ENCODE measurements at regions not wholly inside any gene's neighbourhood (a gene's known extent, or its start where the extent isn't known, plus 50 kb on each side); places are given as distances from the start of the nearest gene placed in this dataset.

DNA sequence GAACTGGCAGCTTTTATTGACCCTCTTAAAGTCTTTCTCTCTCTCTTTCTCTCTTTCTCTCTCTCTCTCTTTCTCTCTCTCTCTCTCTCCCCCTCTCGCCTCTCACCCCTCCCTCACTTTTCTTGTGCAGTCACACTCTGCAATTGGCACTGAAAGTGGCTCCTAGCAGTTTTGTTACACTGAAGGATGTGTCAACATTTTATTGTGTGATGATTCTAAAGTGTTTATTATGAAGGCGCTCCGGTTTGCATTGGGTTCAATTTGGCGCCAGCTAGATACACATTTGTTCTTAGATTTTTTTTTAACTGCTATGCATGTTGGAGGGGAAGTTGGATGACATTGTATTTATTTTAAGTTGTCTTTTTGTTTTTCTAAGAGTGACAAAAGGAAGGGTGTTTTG, 64.0 kb upstream of the CHRM3 start:
- DNase-seq (ENCODE audit: low spot score): no peak

GRCh38 chr1:239321877-239322276, 64.5 kb upstream of the CHRM3 start:
- no peak for DNase-seq (ENCODE audit: low spot score)

- DNase-seq (ENCODE audit: low spot score): no peak
These were observed 68.4 kb upstream of the CHRM3 start for GRCh38 chr1:239317948-239318347.

DNA sequence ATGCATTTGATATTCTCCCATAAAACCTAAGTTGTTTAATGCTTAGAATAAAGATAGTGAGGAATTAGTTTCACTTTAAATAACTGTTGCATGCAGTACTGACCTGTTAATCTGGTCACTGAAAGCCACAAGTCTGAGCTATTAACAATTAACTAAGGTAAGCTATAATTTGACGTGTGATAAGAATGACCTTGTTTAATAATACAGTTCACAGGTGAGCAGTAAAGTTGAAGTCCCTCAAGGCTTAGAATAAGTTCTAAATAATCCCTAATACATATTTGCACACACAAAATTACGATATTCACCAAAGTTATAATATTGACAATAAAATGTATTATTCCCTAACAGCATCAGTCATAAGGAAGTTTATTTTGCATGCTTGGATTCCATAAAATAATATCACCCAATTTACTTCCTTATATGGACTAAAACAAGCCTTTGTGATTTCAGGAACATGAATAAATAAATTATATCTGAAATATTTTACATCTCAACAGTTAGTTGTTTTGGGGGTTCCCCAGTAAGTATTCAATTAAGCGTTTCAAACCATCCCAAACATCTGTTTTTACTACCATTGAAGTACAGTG, 70.6 kb upstream of the CHRM3 start:
- no peak for DNase-seq (ENCODE audit: low spot score)

GRCh38 chr1:239311331-239311730, 75.0 kb upstream of the CHRM3 start:
- DNase-seq (ENCODE audit: low spot score): no peak

DNA sequence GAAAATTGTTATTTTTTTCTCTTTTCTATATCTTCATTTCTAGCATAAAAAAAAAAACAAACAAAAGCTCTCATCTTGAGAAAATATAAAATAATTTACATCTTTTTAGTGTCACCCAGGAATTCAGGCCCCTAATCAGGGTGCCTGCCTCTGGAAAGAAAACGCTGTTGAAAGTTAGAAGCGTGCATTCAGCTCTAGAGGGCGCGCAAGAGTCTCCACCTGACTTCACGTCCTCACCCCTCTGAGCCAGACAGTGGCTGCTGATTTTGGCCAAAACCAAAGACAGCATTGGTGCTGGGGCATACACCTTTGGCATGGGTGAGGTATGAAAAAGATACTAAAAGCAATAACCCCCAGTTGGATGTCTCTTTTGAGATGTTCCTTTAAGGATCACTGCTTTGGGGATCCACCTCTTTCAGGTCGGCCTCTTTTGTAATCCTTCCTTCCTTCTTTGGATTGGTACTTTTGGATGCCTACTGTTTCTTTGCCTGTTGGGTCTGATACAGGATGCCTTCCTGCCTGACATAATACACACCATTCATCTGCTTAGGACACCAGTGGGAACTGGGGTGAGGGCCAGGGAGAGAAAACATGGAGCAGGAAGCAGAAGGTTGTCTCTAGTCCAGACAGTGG, 77.6 kb upstream of the CHRM3 start:
- DNase-seq (ENCODE audit: low spot score): peak; percentile 5

DNA sequence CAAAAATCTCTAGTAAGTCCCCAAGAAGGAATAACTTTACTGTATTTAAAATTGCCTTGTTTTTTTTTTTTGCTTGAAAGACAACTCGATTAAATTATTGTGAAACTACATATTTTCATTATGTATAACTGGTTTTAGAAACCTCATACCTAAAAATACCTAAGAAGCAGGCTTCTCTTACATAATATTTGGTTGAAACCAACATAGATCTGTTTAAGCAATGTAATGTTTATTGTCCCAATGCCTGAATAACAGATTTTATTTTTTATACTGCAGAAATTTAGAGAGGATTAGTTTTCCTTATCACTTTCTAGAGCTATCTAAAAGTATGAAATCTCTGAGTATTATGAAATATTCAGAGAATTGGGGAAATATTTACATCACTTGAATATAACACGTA, 78.5 kb upstream of the CHRM3 start:
- no peak for DNase-seq (ENCODE audit: low spot score)

DNA sequence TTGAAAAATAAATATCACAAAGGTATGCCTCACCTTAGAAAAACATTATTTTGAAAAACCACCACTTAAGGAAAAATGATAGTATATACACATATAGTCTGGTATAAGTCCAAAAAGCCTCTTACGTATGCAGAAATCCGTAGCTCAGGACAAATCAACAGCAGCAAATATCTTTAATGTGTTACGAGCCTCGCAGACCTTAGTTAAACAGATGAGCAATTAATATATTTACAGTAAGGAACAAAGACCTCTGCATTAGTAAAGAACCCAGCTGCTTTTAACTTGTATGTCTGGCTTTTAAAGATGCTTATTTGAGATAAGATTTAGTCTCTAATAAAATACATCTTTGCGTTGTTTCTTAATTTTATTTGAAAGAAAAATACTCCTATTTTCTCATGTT, 79.9 kb upstream of the CHRM3 start:
- DNase-seq (ENCODE audit: low spot score): no peak

DNA sequence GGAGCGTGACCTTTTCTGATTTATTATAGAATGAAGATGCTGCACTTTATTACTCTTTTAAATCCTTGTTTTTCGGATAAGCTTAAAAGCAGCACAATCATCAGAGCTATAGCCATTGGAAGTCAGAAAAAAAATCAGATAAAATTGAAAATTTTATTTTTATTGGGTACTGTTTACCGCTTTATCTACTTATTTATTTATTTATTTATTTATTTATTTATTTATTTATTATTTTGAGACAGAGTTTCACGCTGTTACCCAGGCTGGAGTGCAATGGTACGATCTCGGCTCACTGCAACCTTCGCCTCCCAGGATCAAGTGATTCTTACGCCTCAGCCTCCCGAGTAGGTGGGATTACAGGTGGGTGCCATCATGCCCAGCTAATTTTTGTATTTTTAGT, 83.1 kb upstream of the CHRM3 start:
- no peak for DNase-seq (ENCODE audit: low spot score)

DNA sequence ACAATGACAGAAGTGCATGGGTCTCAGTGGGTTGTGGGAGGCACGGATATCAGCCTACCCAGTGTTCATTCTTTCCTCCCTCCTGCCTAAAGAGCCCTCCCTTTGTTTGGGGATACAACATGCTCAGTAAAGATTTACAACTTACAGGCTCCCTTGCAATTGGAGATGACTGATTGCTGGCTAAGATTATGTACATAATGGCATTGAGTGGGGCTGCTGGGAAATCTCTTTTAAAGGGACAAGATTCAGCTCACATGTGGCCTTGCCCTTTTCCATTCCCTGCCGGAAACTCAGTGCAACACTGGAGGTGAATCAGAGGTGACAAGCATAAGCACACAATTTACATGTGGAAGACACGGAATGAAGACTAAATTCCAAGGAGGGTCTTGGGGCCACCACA, 83.7 kb upstream of the CHRM3 start:
- no peak for DNase-seq (ENCODE audit: low spot score)

GRCh38 chr1:239301251-239301650, 85.1 kb upstream of the CHRM3 start:
- peak; percentile 6 for DNase-seq (ENCODE audit: low spot score)

DNA sequence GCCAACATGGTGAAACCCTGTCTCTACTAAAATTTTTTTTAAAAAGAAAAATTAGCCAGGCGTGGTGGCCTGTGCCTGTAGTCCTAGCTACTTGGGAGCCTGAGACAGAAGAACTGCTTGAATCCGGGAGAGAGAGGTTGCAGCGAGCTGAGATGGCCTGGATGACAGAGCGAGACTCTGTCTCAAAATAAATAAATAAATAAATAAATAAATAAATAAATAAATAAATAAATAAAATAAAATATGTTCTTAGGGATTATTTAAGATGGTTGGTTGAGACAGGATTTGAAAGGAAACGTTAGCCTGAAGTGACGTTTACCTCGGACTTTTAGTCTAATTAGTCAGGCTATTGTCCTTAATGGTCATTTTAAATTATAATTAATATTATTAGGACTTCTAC, 88.5 kb upstream of the CHRM3 start:
- no peak for DNase-seq (ENCODE audit: low spot score)

- DNase-seq (ENCODE audit: low spot score): no peak
These were observed 92.8 kb upstream of the CHRM3 start for GRCh38 chr1:239293350-239294110.

GRCh38 chr1:239288820-239289554, 97.4 kb upstream of the CHRM3 start:
- no peak for DNase-seq (ENCODE audit: low spot score)

DNA sequence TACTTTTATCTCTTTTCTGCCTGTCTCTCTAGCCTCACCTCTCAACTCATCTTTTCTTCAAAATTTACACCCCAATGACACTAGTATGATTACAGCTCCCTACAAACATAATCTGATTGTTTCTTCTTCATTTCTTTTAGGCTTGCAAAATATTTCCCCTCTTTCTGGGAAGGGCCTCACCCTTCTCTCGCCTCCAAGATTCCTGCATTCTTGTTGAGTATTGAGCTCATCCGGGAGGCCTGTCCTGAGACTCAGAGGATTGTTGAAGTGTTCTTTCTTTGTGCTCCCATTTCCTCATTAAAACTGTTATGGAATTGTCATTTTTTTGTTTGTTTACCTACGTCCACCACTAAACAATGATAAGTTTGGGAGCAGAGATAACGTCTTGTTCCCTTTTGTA, 99.1 kb upstream of the CHRM3 start:
- no peak for DNase-seq (ENCODE audit: low spot score)

DNA sequence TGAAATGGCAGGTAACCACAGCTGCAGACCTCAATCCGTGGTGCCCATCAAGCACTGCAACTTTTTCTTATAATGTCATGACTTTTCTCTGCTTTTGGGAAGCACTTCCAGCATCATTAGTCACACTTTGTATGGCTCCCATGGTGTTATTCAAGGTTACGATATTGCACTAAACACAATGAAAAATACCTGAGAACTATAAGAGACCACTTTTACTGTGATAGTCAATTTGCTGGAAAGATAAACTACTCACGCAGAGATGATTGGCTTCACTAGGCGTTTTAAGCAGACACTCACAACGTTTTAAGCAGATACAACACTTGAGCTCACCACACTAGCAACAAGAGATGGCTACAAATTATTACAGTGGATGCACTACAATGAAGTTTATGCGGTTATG, 103.2 kb upstream of the CHRM3 start:
- no peak for DNase-seq (ENCODE audit: low spot score)

DNA sequence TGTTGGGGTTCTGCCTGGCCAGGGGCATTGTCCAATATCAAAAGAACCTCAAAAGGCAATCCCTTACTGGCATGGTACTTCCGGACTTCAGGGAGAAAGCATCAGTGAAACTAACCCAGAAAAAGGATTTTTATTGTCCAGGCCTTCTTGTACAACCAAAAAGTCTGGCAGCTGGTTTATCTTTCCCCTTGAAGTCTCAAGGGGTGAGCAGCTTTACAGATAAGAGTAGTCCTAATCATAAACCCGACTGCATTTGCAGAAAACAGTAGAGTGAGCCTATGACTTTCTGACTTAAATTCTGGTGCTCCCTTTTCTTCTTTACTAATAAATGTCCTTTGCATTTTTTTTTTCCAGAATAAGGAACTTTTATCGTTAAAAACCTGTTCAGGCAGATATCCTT, 104.0 kb upstream of the CHRM3 start:
- DNase-seq (ENCODE audit: low spot score): no peak

- DNase-seq (ENCODE audit: low spot score): no peak
These were observed 110.3 kb upstream of the CHRM3 start for GRCh38 chr1:239276051-239276450.

DNA sequence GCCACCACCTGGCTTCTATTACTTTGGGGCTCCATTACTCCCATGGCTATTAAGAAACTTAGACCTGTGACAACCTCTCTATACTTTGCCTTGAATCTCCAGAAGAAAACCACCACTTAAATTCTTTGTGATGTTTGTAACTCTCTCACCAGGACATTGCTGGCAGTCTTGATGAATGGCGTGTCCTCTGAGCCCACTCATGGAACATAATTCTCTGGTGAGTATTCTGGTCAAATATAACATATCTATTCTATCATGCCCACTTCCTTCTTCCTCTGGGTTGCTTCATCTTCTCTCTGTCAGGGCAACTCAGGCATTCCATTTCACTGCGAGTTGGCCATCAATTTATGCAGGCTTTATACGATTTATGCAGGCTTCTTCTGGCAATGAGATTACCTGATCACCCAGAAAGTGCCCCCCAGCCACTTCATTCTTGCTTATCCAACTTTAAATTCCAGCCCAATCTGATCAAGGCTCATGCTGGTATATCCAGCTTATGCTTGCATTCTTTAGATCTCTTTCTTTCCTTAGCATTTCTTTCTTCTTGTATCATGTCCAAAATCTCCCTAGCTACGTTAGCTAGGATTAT, 112.0 kb upstream of the CHRM3 start:
- no peak for DNase-seq (ENCODE audit: low spot score)

GRCh38 chr1:239270509-239270908, 115.9 kb upstream of the CHRM3 start:
- no peak for DNase-seq (ENCODE audit: low spot score)

GRCh38 chr1:239269706-239270105, 116.7 kb upstream of the CHRM3 start:
- DNase-seq (ENCODE audit: low spot score): no peak

- no peak for DNase-seq (ENCODE audit: low spot score)
These were observed 117.4 kb upstream of the CHRM3 start for GRCh38 chr1:239268941-239269340.

GRCh38 chr1:239268007-239268406, 118.4 kb upstream of the CHRM3 start:
- DNase-seq (ENCODE audit: low spot score): no peak

All from Ammon's horn (tissue), 1 donor.